ENCODE measurements at regions not wholly inside any gene's neighbourhood (a gene's known extent, or its start where the extent isn't known, plus 50 kb on each side); places are given as distances from the start of the nearest gene placed in this dataset.

GRCh38 chr1:182293119-182293589 lies 98.4 kb downstream of the GLUL start:
- DNase-seq, result no peak

- DNase-seq, result no peak
Observed at GRCh38 chr1:182292193-182292741, 99.3 kb downstream of the GLUL start.

GRCh38 chr1:182291584-182292192 lies 99.9 kb downstream of the GLUL start:
- DNase-seq, result no peak

GRCh38 chr1:182288749-182289604 lies 102.6 kb downstream of the GLUL start:
- no peak for DNase-seq

- DNase-seq, result no peak
Observed at GRCh38 chr1:182286761-182287160, 104.8 kb downstream of the GLUL start.

GRCh38 chr1:182283746-182284544 lies 107.6 kb downstream of the GLUL start:
- no peak for DNase-seq

- no peak for DNase-seq
Observed at GRCh38 chr1:182281541-182281940, 110.0 kb downstream of the GLUL start.

- no peak for DNase-seq
Observed at GRCh38 chr1:182280504-182280900, 111.1 kb downstream of the GLUL start.

- no peak for DNase-seq
Observed at GRCh38 chr1:182279724-182280503, 111.7 kb downstream of the GLUL start.

- DNase-seq, result no peak
Observed at GRCh38 chr1:182279302-182279701, 112.3 kb downstream of the GLUL start.

GRCh38 chr1:182278144-182279054 lies 113.2 kb downstream of the GLUL start:
- no peak for DNase-seq

- no peak for DNase-seq
Observed at GRCh38 chr1:182275271-182275670, 116.3 kb downstream of the GLUL start.

- DNase-seq, result no peak
Observed at GRCh38 chr1:182274618-182275017, 117.0 kb downstream of the GLUL start.

GRCh38 chr1:182270731-182271130 lies 120.9 kb downstream of the GLUL start:
- no peak for DNase-seq

GRCh38 chr1:182269097-182269496 lies 122.5 kb downstream of the GLUL start:
- no peak for DNase-seq

- DNase-seq, result no peak
Observed at GRCh38 chr1:182268669-182269068, 122.9 kb downstream of the GLUL start.

GRCh38 chr1:182264185-182264584 lies 127.4 kb downstream of the GLUL start:
- no peak for DNase-seq

- DNase-seq, result no peak
Observed at GRCh38 chr1:182263706-182264105, 127.9 kb downstream of the GLUL start.

GRCh38 chr1:182262425-182262824 lies 129.2 kb downstream of the GLUL start:
- no peak for DNase-seq

GRCh38 chr1:182261655-182262054 lies 129.9 kb downstream of the GLUL start:
- DNase-seq, result no peak

- no peak for DNase-seq
Observed at GRCh38 chr1:182260516-182260915, 131.1 kb downstream of the GLUL start.
